ENCODE measurements at regions not wholly inside any gene's neighbourhood (a gene's known extent, or its start where the extent isn't known, plus 50 kb on each side); places are given as distances from the start of the nearest gene placed in this dataset.

DNA sequence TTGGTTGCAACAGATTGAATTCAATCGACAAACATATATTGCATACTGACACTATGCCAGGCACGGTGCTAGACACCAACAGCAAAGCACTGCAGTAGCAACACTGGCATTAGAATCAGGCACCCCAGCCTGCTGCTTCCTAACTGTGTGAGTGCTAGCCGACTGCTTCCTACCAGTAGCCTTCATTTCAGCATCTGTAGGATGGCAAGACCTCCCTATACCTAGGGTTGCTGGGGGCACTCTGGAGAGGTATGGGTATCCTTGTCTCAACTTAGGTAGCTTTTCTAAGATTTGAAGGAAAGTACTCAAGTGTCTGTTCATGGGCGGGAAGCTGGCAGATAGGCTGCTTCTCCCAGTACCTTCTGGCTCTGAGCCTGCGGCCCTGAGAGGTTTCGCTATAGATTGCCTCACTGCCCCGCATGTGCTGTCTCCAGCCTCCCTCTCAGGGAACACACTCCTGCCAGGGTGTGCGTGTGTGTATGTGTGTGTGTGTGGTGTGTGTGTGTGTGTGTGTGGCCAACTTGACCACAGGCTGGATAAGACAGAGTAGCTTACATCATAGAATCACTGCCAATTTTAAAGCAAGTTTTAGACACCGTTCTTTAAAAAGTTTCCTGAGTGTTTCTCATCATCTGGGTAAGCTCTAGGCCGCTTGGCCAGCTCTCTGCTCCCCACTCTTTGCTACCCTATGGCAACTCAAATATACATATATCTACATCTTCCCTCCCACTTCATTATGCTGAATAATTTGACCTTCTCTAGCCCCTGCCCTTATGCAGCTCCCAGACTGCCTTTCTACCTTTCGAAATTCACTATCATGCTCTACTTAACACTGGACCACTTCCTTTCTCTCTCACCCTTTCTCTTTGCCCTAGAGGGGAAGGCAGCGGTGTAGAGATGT is 97.0 kb upstream of the PJA1 start:
- H3K4me1 ChIP-seq (ENCODE audit: control insufficient read depth, insufficient read depth, low read length, poor library complexity, severe bottlenecking) = no peaks in the 10 kb centered on the region
- no peak overlapping the region for H3K4me3 ChIP-seq (ENCODE audit: insufficient read depth, low read depth, low read length, poor library complexity, severe bottlenecking)
- no peaks in the 10 kb centered on the region for H3K9me3 ChIP-seq (ENCODE audit: control insufficient read depth, low read length)
- no peak for DNase-seq
- H3K27ac ChIP-seq (ENCODE audit: insufficient read depth, low read length, poor library complexity, severe bottlenecking) = no peak overlapping the region
- H3K36me3 ChIP-seq (ENCODE audit: control insufficient read depth, insufficient read depth, low read length) = no peaks in the 10 kb centered on the region
- peaks cover 3% of the 10 kb centered on the region for H3K27me3 ChIP-seq (replicated peaks; ENCODE audit: control insufficient read depth, insufficient read depth, low read length, poor library complexity, severe bottlenecking)

- peaks cover 3% of the 10 kb centered on the region for H3K27me3 ChIP-seq (replicated peaks; ENCODE audit: control insufficient read depth, insufficient read depth, low read length, poor library complexity, severe bottlenecking)
- no peak overlapping the region for H3K4me3 ChIP-seq (ENCODE audit: insufficient read depth, low read depth, low read length, poor library complexity, severe bottlenecking)
- no peaks in the 10 kb centered on the region for H3K36me3 ChIP-seq (ENCODE audit: control insufficient read depth, insufficient read depth, low read length)
- no peaks in the 10 kb centered on the region for H3K4me1 ChIP-seq (ENCODE audit: control insufficient read depth, insufficient read depth, low read length, poor library complexity, severe bottlenecking)
- DNase-seq = no peak
- H3K27ac ChIP-seq (ENCODE audit: insufficient read depth, low read length, poor library complexity, severe bottlenecking) = no peak overlapping the region
- no peaks in the 10 kb centered on the region for H3K9me3 ChIP-seq (ENCODE audit: control insufficient read depth, low read length)
Measured at GRCh38 chrX:69260169-69260568, 94.9 kb upstream of the PJA1 start.

GRCh38 chrX:69258893-69259292 is 93.6 kb upstream of the PJA1 start:
- Histone ChIP-seq H3K4me3 (ENCODE audit: insufficient read depth, low read depth, low read length, poor library complexity, severe bottlenecking) (no peak overlapping the region), H3K4me1 (ENCODE audit: control insufficient read depth, insufficient read depth, low read length, poor library complexity, severe bottlenecking) (no peaks in the 10 kb centered on the region), H3K27ac (ENCODE audit: insufficient read depth, low read length, poor library complexity, severe bottlenecking) (no peak overlapping the region), H3K27me3 (replicated peaks; ENCODE audit: control insufficient read depth, insufficient read depth, low read length, poor library complexity, severe bottlenecking) (peaks cover 3% of the 10 kb centered on the region), H3K9me3 (ENCODE audit: control insufficient read depth, low read length) (no peaks in the 10 kb centered on the region), H3K36me3 (ENCODE audit: control insufficient read depth, insufficient read depth, low read length) (no peaks in the 10 kb centered on the region)
- DNase-seq = no peak

DNA sequence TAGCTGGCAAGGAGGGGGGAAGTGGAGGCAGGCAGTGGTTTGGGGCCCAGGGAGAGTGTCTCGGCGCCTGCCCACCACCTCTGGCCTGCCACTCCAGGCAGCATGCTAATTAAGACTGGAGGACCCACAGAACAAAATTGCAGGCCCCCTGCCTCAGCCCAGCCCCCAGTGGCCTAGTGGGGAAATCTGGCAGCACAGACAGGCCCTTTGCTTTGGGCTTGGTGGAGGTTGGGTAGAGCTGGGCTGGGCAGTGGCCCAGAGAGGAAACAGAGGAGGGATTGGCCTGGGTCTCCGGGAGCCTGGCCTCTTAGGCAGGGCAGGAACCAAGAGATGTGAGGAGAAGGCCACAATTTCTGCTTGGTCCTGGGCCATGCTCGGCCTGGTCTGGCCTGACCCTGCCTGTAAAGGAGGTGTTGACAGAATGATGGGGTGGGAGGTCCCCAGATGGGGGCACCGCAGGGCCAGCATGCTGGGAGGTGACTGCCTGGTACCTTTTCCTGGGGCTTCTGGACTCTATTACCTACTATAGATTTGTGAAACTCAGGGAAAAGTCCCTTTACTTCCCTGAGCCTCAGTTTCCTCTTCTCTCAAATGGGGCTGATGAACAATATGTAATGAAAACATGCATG is 92.4 kb upstream of the PJA1 start:
- Histone ChIP-seq H3K4me3 (ENCODE audit: insufficient read depth, low read depth, low read length, poor library complexity, severe bottlenecking) (no peak overlapping the region), H3K27me3 (replicated peaks; ENCODE audit: control insufficient read depth, insufficient read depth, low read length, poor library complexity, severe bottlenecking) (peaks cover 3% of the 10 kb centered on the region), H3K4me1 (ENCODE audit: control insufficient read depth, insufficient read depth, low read length, poor library complexity, severe bottlenecking) (no peaks in the 10 kb centered on the region), H3K9me3 (ENCODE audit: control insufficient read depth, low read length) (no peaks in the 10 kb centered on the region), H3K27ac (ENCODE audit: insufficient read depth, low read length, poor library complexity, severe bottlenecking) (no peak overlapping the region), H3K36me3 (ENCODE audit: control insufficient read depth, insufficient read depth, low read length) (no peaks in the 10 kb centered on the region)
- no peak for DNase-seq

GRCh38 chrX:69256291-69256565 is 91.0 kb upstream of the PJA1 start:
- no peaks in the 10 kb centered on the region for H3K36me3 ChIP-seq (ENCODE audit: control insufficient read depth, insufficient read depth, low read length)
- DNase-seq = no peak
- no peak overlapping the region for H3K4me3 ChIP-seq (ENCODE audit: insufficient read depth, low read depth, low read length, poor library complexity, severe bottlenecking)
- H3K27me3 ChIP-seq (replicated peaks; ENCODE audit: control insufficient read depth, insufficient read depth, low read length, poor library complexity, severe bottlenecking) = peaks cover 3% of the 10 kb centered on the region
- no peaks in the 10 kb centered on the region for H3K9me3 ChIP-seq (ENCODE audit: control insufficient read depth, low read length)
- no peak overlapping the region for H3K27ac ChIP-seq (ENCODE audit: insufficient read depth, low read length, poor library complexity, severe bottlenecking)
- no peaks in the 10 kb centered on the region for H3K4me1 ChIP-seq (ENCODE audit: control insufficient read depth, insufficient read depth, low read length, poor library complexity, severe bottlenecking)

GRCh38 chrX:69255441-69256290 is 90.4 kb upstream of the PJA1 start:
- no peaks in the 10 kb centered on the region for H3K27me3 ChIP-seq (replicated peaks; ENCODE audit: control insufficient read depth, insufficient read depth, low read length, poor library complexity, severe bottlenecking)
- no peak for DNase-seq
- no peak overlapping the region for H3K27ac ChIP-seq (ENCODE audit: insufficient read depth, low read length, poor library complexity, severe bottlenecking)
- no peaks in the 10 kb centered on the region for H3K9me3 ChIP-seq (ENCODE audit: control insufficient read depth, low read length)
- no peaks in the 10 kb centered on the region for H3K36me3 ChIP-seq (ENCODE audit: control insufficient read depth, insufficient read depth, low read length)
- no peaks in the 10 kb centered on the region for H3K4me1 ChIP-seq (ENCODE audit: control insufficient read depth, insufficient read depth, low read length, poor library complexity, severe bottlenecking)
- H3K4me3 ChIP-seq (ENCODE audit: insufficient read depth, low read depth, low read length, poor library complexity, severe bottlenecking) = no peak overlapping the region

GRCh38 chrX:69253821-69254220 is 88.6 kb upstream of the PJA1 start:
- no peak overlapping the region for H3K27ac ChIP-seq (ENCODE audit: insufficient read depth, low read length, poor library complexity, severe bottlenecking)
- H3K36me3 ChIP-seq (ENCODE audit: control insufficient read depth, insufficient read depth, low read length) = no peaks in the 10 kb centered on the region
- no peaks in the 10 kb centered on the region for H3K4me1 ChIP-seq (ENCODE audit: control insufficient read depth, insufficient read depth, low read length, poor library complexity, severe bottlenecking)
- no peaks in the 10 kb centered on the region for H3K9me3 ChIP-seq (ENCODE audit: control insufficient read depth, low read length)
- no peak overlapping the region for H3K4me3 ChIP-seq (ENCODE audit: insufficient read depth, low read depth, low read length, poor library complexity, severe bottlenecking)
- no peak for DNase-seq
- H3K27me3 ChIP-seq (replicated peaks; ENCODE audit: control insufficient read depth, insufficient read depth, low read length, poor library complexity, severe bottlenecking) = no peaks in the 10 kb centered on the region

- Histone ChIP-seq H3K4me1 (ENCODE audit: control insufficient read depth, insufficient read depth, low read length, poor library complexity, severe bottlenecking) (no peaks in the 10 kb centered on the region), H3K4me3 (ENCODE audit: insufficient read depth, low read depth, low read length, poor library complexity, severe bottlenecking) (no peak overlapping the region), H3K27me3 (replicated peaks; ENCODE audit: control insufficient read depth, insufficient read depth, low read length, poor library complexity, severe bottlenecking) (no peaks in the 10 kb centered on the region), H3K9me3 (ENCODE audit: control insufficient read depth, low read length) (no peaks in the 10 kb centered on the region), H3K27ac (ENCODE audit: insufficient read depth, low read length, poor library complexity, severe bottlenecking) (no peak overlapping the region), H3K36me3 (ENCODE audit: control insufficient read depth, insufficient read depth, low read length) (no peaks in the 10 kb centered on the region)
- no peak for DNase-seq
Measured at GRCh38 chrX:69243276-69243675, 78.0 kb upstream of the PJA1 start.

DNA sequence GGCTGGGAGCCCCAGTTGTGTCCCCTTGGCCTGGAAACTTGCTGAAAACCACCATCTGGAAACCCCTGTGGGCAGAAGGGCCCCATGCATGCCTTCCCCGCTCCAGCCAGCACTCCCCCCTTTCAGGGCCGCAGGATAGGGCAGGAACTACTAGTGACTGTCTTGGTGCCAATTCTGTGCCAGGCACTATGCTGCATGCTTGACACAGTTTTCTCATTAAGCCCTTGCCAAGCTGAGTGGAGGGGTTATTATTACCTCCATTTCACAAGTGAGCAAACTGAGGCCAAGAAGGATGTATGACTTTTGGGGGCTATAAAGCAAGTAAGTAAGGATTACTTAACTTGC is 73.6 kb upstream of the PJA1 start:
- Histone ChIP-seq H3K4me1 (ENCODE audit: control insufficient read depth, insufficient read depth, low read length, poor library complexity, severe bottlenecking) (no peaks in the 10 kb centered on the region), H3K27ac (ENCODE audit: insufficient read depth, low read length, poor library complexity, severe bottlenecking) (no peak overlapping the region), H3K4me3 (ENCODE audit: insufficient read depth, low read depth, low read length, poor library complexity, severe bottlenecking) (no peak overlapping the region), H3K27me3 (replicated peaks; ENCODE audit: control insufficient read depth, insufficient read depth, low read length, poor library complexity, severe bottlenecking) (no peaks in the 10 kb centered on the region), H3K36me3 (ENCODE audit: control insufficient read depth, insufficient read depth, low read length) (no peaks in the 10 kb centered on the region), H3K9me3 (ENCODE audit: control insufficient read depth, low read length) (no peaks in the 10 kb centered on the region)
- DNase-seq = no peak

Data from effector memory CD4-positive, alpha-beta T cell (primary cell).